GM18873 (cell line): ENCODE measurements at regions not wholly inside any gene's neighbourhood (a gene's known extent, or its start where the extent isn't known, plus 50 kb on each side); places are given as distances from the start of the nearest gene placed in this dataset.
A peak's percentile ranks its signal among the peaks of the same experiment; 100 is the strongest.

Experiments
- ATAC-seq: cut with Tn5 transposase; IDR thresholded peaks from one replicate; pipeline ENCODE4 v1.9.1; 2021; ENCODE audit warnings: mild to moderate bottlenecking, moderate library complexity, moderate number of reproducible peaks; ENCODE audit not compliant: unreplicated experiment, low FRiP score

- peak; percentile 85 for ATAC-seq
These were observed 208.4 kb downstream of the RAD51AP2 start for GRCh38 chr2:17309741-17310339.

- ATAC-seq = no peak
These were observed 209.1 kb downstream of the RAD51AP2 start for GRCh38 chr2:17309181-17309580.

DNA sequence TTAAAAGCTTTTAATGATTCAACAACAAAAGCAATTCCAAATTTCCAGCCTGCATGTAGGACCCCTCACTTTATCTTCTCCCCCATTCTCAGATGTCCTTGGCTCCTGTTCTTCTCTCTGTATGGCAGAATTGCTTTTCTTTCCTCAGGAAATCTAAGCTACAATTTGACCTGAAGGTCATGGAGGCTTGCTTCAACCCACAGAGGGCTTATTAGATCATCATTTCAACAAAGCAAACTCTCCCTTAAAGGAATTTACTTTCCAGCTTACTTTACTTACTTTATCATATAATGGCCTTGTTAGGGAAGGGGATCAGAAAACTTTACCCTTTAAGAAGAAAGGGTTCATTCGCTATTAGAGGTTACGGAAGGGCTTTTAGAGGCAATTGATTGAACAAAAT is 211.5 kb downstream of the RAD51AP2 start:
- ATAC-seq = no peak

GRCh38 chr2:17306219-17306618 is 212.0 kb downstream of the RAD51AP2 start:
- no peak for ATAC-seq

- ATAC-seq = no peak
These were observed 214.7 kb downstream of the RAD51AP2 start for GRCh38 chr2:17303521-17303920.

DNA sequence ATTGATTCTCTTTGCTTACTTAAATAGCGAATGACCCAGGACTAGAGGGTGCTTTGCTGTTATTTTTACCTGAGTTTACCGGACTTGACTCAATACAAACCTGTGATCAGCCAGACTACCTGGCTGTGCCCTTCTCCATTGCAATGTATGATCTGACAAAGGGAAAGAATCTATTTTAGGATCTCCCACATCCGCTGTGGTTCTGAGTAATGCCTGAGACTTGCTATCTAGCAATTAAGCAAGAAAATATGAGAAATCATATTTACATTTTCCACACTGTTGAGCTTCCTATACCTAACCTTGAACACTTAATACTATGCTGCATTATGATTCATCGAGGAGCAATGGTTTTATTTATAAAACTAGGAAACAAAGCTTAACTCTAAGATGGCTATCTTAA is 215.2 kb downstream of the RAD51AP2 start:
- no peak for ATAC-seq

DNA sequence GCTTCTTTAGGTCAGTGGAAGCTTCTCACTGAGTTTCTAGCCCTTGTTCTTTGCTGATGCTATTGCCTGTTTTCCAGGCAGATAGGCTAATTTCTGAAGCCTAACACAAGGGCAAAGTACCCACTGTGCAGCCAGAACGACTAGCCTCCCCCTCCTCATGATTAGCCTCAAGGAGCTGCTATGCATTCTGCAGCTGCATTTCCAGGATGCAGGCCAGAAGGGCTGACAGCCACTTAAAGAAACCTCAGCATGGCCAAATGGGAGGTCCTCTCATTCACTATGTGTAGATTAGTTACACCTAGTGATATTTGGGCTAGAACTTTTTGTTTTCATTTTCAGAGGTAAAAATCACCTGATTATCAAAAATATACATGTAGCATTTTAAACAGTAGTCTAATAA is 216.0 kb downstream of the RAD51AP2 start:
- no peak for ATAC-seq

- no peak for ATAC-seq
These were observed 216.8 kb downstream of the RAD51AP2 start for GRCh38 chr2:17301437-17301836.

DNA sequence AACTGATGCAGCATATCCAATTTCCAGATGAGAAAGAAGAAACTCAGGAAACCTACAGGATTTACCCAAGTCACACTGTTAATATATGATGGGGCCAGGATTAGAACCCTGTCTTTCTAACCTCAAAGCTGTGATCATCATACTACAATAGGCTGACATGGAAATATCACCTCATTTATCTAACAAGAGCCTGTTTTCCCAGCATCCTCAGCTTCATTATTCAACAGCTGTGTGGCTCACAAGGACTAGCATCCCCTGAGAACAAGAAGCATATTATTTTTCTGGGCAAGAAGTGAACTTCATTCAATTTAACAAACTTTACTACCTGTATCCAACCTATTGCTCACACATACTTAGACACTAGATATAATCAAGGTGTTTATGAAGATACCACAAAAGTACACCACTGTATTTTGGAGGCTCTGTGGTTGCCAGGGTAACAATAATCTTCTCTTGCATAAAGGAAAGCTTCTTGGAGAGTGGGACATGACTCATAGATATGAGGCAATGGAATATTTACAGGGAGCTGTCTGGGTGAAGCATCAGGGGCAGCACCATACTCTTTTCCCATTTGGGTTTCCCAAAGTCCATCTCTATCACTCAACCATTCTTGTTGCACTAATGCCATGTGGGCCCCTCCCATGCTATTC is 218.2 kb downstream of the RAD51AP2 start:
- ATAC-seq = no peak

DNA sequence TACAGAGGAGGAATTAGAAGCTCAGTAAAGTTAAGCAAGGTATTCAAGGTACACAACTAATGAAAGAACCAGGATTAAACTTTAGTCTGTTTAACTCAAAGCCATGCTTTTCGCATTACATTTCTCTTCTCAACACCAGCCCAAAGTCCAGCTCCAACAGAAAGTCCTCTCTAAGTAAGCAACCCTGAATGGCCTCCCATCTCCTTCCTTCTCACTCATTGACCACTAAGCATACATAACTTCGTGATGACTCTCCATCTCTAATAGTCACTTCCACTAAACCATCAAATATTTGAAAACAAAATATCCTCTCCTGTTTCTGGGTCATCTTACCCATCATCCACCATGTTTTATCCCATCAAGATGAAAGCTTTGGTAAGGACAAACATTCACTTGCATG is 219.8 kb downstream of the RAD51AP2 start:
- ATAC-seq = no peak

DNA sequence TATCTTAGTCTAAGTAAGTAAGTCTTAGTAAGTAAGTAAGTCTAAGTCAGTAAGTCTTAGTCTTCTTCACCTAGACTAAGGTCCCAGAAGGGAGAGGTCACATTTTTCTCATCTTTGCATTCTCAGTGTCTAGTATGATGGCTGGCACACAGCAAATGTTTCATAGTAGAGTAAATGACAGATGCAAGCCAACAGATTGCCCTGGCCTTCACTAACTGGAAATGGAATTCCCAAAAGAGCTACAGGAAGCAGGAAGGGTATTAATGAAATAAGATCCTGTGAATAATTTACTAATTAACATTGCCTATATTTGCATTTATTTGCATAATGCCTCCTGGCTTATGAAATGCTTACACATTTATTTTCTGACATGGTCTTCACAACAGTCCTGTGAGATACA is 221.6 kb downstream of the RAD51AP2 start:
- ATAC-seq = no peak

- ATAC-seq = no peak
These were observed 228.6 kb downstream of the RAD51AP2 start for GRCh38 chr2:17289669-17290068.

DNA sequence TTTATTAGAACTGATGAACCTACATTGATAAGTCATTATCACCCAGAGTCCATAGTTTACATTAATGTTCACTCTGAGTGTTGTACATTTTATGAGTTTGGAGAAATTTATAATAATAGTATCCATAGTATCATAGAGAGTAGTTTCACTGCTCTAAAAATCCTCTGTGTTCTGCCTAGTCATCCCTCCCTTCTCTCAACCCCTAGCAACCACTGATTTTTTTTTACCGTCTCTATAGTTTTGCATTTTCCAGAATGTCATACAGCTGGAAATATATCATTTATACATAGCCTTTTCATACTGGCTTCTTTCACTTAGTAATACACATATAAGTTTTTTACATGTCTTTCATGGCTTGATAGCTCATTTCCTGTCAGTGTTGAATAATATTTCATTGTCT is 231.1 kb downstream of the RAD51AP2 start:
- no peak for ATAC-seq

GRCh38 chr2:17282826-17283225 is 235.4 kb downstream of the RAD51AP2 start:
- ATAC-seq = no peak

GRCh38 chr2:17282245-17282644 is 236.0 kb downstream of the RAD51AP2 start:
- ATAC-seq = no peak

- no peak for ATAC-seq
These were observed 242.0 kb downstream of the RAD51AP2 start for GRCh38 chr2:17276220-17276619.

DNA sequence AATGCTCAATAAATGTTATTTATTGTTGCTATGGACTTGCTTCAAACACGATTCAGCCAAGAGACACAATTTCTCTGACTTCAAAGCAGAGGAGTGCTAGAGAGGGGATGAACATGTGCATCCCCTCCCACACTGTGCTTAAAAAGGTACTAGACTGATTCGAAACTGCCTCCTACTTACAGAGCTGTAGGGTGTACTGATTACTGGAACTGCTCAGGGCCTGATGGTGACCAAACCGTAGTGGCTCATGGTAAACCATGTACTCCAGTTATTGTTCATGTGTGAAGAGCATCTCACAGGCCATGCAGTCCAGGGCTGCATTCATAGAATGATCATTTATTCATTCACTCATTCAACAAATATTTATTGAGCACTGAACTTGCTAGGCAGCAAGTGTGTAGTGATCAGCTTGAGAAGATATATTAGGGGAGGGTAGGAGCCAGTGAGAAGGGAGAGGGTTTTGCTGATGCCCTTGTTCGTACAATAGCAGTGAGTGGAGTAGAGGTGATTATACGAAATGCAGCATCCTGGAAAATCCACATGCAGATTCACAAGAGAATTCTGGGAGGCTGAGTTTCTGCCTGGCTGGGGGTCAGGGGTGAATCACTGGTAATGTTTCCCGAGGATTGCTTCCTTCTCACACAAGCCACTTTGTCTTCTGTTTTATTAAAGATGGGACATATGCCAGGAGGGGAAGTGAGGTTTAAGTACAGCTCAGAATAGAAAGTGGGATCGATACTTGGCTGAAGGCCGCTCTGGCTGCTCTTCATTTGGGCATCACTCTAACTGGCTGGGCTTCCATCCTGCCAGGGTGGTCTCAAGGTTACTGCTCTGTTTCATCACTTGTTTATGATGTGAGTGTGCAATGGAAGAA is 245.4 kb downstream of the RAD51AP2 start:
- peak; percentile 56 for ATAC-seq

GRCh38 chr2:17272170-17272569 is 246.1 kb downstream of the RAD51AP2 start:
- no peak for ATAC-seq

- no peak for ATAC-seq
These were observed 246.8 kb downstream of the RAD51AP2 start for GRCh38 chr2:17271416-17271815.

DNA sequence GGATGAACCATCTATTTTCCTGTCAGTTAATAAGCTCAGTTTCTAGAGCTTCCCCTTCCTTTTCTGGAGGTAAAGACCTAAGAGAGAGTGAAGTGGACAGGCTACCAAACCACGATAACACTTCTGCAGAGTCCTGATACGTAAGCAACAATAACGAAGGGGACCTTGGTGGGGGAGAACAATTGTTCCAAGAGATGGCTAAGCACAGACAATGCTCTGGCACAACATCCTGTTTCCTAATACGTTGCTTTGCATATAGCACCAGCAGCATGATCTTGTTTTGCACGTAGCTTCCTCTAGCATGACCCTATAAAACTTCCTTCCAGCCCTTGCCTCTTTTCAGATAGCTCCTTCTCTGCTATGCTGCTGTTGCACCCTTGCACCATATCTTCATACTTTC is 247.3 kb downstream of the RAD51AP2 start:
- peak; percentile 94 for ATAC-seq

DNA sequence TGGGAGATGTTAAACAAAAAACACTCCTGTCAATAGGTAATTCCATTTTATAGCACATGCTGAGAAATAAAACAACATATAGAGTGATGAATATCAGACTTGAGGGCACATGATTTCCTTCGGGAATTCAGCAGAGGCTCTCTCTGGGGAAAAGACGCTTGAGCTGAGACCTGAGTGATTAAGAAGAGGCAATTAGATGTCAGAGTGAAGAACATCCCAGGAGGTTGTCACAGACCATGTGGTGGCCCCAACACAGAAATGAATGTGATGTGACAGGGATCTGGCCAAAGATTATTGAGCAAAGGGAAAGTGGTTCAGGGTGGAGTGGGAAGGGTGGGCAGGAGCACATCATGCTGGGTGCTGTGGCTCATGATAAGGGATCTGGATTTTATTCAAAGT is 254.7 kb downstream of the RAD51AP2 start:
- no peak for ATAC-seq
